GM21737 (cell line): ENCODE measurements at regions not wholly inside any gene's neighbourhood (a gene's known extent, or its start where the extent isn't known, plus 50 kb on each side); places are given as distances from the start of the nearest gene placed in this dataset.

Experiments
- ATAC-seq: cut with Tn5 transposase; IDR thresholded peaks from one replicate; pipeline ENCODE4 v1.9.1; 2021; ENCODE audit warnings: mild to moderate bottlenecking, moderate library complexity; ENCODE audit not compliant: unreplicated experiment

- no peak for ATAC-seq
These were observed 106.6 kb upstream of the TNRC6C start for GRCh38 chr17:77851921-77852320.

- ATAC-seq: no peak
These were observed 105.8 kb upstream of the TNRC6C start for GRCh38 chr17:77852731-77853130.

GRCh38 chr17:77853191-77853977 is 105.1 kb upstream of the TNRC6C start:
- ATAC-seq: no peak

- no peak for ATAC-seq
These were observed 104.3 kb upstream of the TNRC6C start for GRCh38 chr17:77854083-77854758.

- no peak for ATAC-seq
These were observed 103.5 kb upstream of the TNRC6C start for GRCh38 chr17:77854759-77855745.

- no peak for ATAC-seq
These were observed 101.8 kb upstream of the TNRC6C start for GRCh38 chr17:77856551-77857305.

GRCh38 chr17:77857306-77857555 is 101.3 kb upstream of the TNRC6C start:
- no peak for ATAC-seq

GRCh38 chr17:77857613-77858012 is 100.9 kb upstream of the TNRC6C start:
- no peak for ATAC-seq

GRCh38 chr17:77858291-77859034 is 100.0 kb upstream of the TNRC6C start:
- ATAC-seq: no peak

- no peak for ATAC-seq
These were observed 99.3 kb upstream of the TNRC6C start for GRCh38 chr17:77859035-77859810.

- ATAC-seq: no peak
These were observed 97.3 kb upstream of the TNRC6C start for GRCh38 chr17:77861133-77861695.

GRCh38 chr17:77861981-77862645 is 96.4 kb upstream of the TNRC6C start:
- ATAC-seq: no peak

- ATAC-seq: no peak
These were observed 95.4 kb upstream of the TNRC6C start for GRCh38 chr17:77862890-77863813.

GRCh38 chr17:77863814-77864161 is 94.7 kb upstream of the TNRC6C start:
- no peak for ATAC-seq

- no peak for ATAC-seq
These were observed 94.0 kb upstream of the TNRC6C start for GRCh38 chr17:77864234-77865111.

GRCh38 chr17:77865112-77865611 is 93.3 kb upstream of the TNRC6C start:
- ATAC-seq: no peak
